SK-N-SH treated with all-trans-retinoic acid at 6 μM for 48 hours (cell line): ENCODE measurements at regions not wholly inside any gene's neighbourhood (a gene's known extent, or its start where the extent isn't known, plus 50 kb on each side); places are given as distances from the start of the nearest gene placed in this dataset.

Experiments used
- ATAC-seq: fragments of 200-7000 bp; cut with Tn5 transposase; 3 replicates; pipeline ENCODE4 v1.9.1; 2020; ENCODE audit warnings: mild to moderate bottlenecking, moderate library complexity
- ARNTL ChIP-seq: fragments of 450-650 bp; formaldehyde crosslinking; IDR thresholded peaks from 2 replicates; pipeline ENCODE4 v1.5.0; 2020; ENCODE audit warnings: low read depth, mild to moderate bottlenecking, moderate library complexity, borderline replicate concordance
- BACH2 ChIP-seq: fragments of 250-450 bp; sonication (Bioruptor Pico); IDR thresholded peaks from 2 replicates; pipeline ENCODE4 v1.9.0; 2021; ENCODE audit warnings: mild to moderate bottlenecking, borderline replicate concordance
- CREB5 ChIP-seq: fragments of 250-450 bp; sonication (Bioruptor Pico); IDR thresholded peaks from 2 replicates; pipeline ENCODE4 v1.5.1; 2020; ENCODE audit warnings: low read depth, mild to moderate bottlenecking, moderate library complexity
- CSDC2 ChIP-seq: fragments of 250-450 bp; sonication (Bioruptor Pico); IDR thresholded peaks from 2 replicates; pipeline ENCODE4 v1.5.0; 2020; ENCODE audit warnings: mild to moderate bottlenecking, moderate library complexity
- CSRNP3 ChIP-seq: fragments of 250-450 bp; sonication (Bioruptor Pico); IDR thresholded peaks from 2 replicates; pipeline ENCODE4 v1.5.1; 2021; ENCODE audit warnings: mild to moderate bottlenecking, moderate library complexity
- ESRRG ChIP-seq: fragments of 250-450 bp; sonication (Bioruptor Pico); IDR thresholded peaks from 2 replicates; pipeline ENCODE4 v1.6.1; 2021; ENCODE audit warnings: mild to moderate bottlenecking
- OSR1 ChIP-seq: fragments of 250-450 bp; sonication (Bioruptor Pico); IDR thresholded peaks from 2 replicates; pipeline ENCODE4 v1.8.0; 2022; ENCODE audit warnings: moderate library complexity, mild to moderate bottlenecking, inconsistent platforms
- PATZ1 ChIP-seq: fragments of 250-450 bp; sonication (Bioruptor Pico); IDR thresholded peaks from 2 replicates; pipeline ENCODE4 v1.8.0; 2020; ENCODE audit warnings: mild to moderate bottlenecking, moderate library complexity, borderline replicate concordance
- PPARA ChIP-seq: fragments of 250-450 bp; sonication (Bioruptor Pico); IDR thresholded peaks from 2 replicates; pipeline ENCODE4 v1.5.0; 2020; ENCODE audit warnings: mild to moderate bottlenecking, borderline replicate concordance
- TCF4 ChIP-seq: fragments of 250-450 bp; sonication (Bioruptor Pico); IDR thresholded peaks from 2 replicates; pipeline ENCODE4 v1.8.0; 2021; ENCODE audit warnings: mild to moderate bottlenecking, moderate library complexity, borderline replicate concordance
- TOX ChIP-seq: fragments of 250-450 bp; sonication (Bioruptor Pico); IDR thresholded peaks from 2 replicates; pipeline ENCODE4 v1.8.0; 2021; ENCODE audit warnings: mild to moderate bottlenecking, moderate library complexity, borderline replicate concordance
- TSHZ2 ChIP-seq: fragments of 250-450 bp; sonication (Bioruptor Pico); IDR thresholded peaks from 2 replicates; pipeline ENCODE4 v1.5.0; 2020; ENCODE audit warnings: mild to moderate bottlenecking, moderate library complexity
- ZC3H10 ChIP-seq: fragments of 250-450 bp; sonication (Bioruptor Pico); IDR thresholded peaks from 2 replicates; pipeline ENCODE4 v1.5.1; 2021; ENCODE audit warnings: mild to moderate bottlenecking, moderate library complexity
- ZNF565 ChIP-seq: fragments of 450-650 bp; formaldehyde crosslinking; conservative IDR thresholded peaks from 2 replicates; pipeline ENCODE4 v1.5.0; 2020; ENCODE audit warnings: low read depth, mild to moderate bottlenecking, moderate library complexity
- ZNF70 ChIP-seq: fragments of 450-650 bp; formaldehyde crosslinking; IDR thresholded peaks from 2 replicates; pipeline ENCODE4 v1.5.0; 2020; ENCODE audit warnings: mild to moderate bottlenecking, moderate library complexity
- ZNF8 ChIP-seq: fragments of 450-650 bp; formaldehyde crosslinking; IDR thresholded peaks from 2 replicates; pipeline ENCODE4 v1.5.0; 2020; ENCODE audit warnings: mild to moderate bottlenecking, moderate library complexity

GRCh38 chr2:226447338-226448300 is 352.0 kb downstream of the IRS1 start:
- 0 out of 3 replicates have a peak, but pooled peaks have one; percentile 35 for ATAC-seq
- TF ChIP-seq ESRRG: no peak
- TF ChIP-seq CSRNP3 (CRISPR knock-in tag): no peak
- TF ChIP-seq CREB5 (CRISPR knock-in tag): no peak
- TF ChIP-seq ZNF70 (CRISPR knock-in tag): no peak
- TF ChIP-seq BACH2 (CRISPR knock-in tag): no peak
- TF ChIP-seq PATZ1: no peak
- no peak for TF ChIP-seq TOX
- no peak for TF ChIP-seq PPARA
- no peak for TF ChIP-seq CSDC2 (CRISPR knock-in tag)
- TF ChIP-seq TCF4 (CRISPR knock-in tag): no peak
- no peak for TF ChIP-seq ARNTL (CRISPR knock-in tag)
- TF ChIP-seq OSR1 (CRISPR knock-in tag): no peak
- TF ChIP-seq TSHZ2: no peak
- TF ChIP-seq, all 23 proteins: peak for 0

- no peak for TF ChIP-seq CSRNP3 (CRISPR knock-in tag)
- no peak for TF ChIP-seq OSR1 (CRISPR knock-in tag)
- no peak for TF ChIP-seq ZNF8
- TF ChIP-seq PPARA: no peak
- no peak for TF ChIP-seq ESRRG
- TF ChIP-seq TCF4 (CRISPR knock-in tag): no peak
- no peak for TF ChIP-seq CREB5 (CRISPR knock-in tag)
- TF ChIP-seq TOX: no peak
- no peak for TF ChIP-seq ZNF565 (CRISPR knock-in tag)
- no peak for TF ChIP-seq ZC3H10 (CRISPR knock-in tag)
- ATAC-seq: peak; percentile 84
Observed at GRCh38 chr2:226446406-226447001, 353.1 kb downstream of the IRS1 start.
